HepG2 (cell line): ENCODE measurements at regions not wholly inside any gene's neighbourhood (a gene's known extent, or its start where the extent isn't known, plus 50 kb on each side); places are given as distances from the start of the nearest gene placed in this dataset.

Experiments used
- AGO1 ChIP-seq: fragments of 200-400 bp; formaldehyde crosslinking; IDR thresholded peaks from 2 replicates; pipeline ENCODE4 v1.6.1; 2017; ENCODE audit warnings: mild to moderate bottlenecking, low read depth, low read length, moderate library complexity; ENCODE audit not compliant: poor library complexity, severe bottlenecking
- CC2D1A ChIP-seq: sonication (generic); formaldehyde crosslinking; IDR thresholded peaks from 2 replicates; pipeline ENCODE4 v1.8.1; 2023; ENCODE audit warnings: mild to moderate bottlenecking, missing genetic modification reagents
- CENPX ChIP-seq: sonication (generic); formaldehyde crosslinking; IDR thresholded peaks from 2 replicates; pipeline ENCODE4 v1.9.0; 2021; ENCODE audit warnings: mild to moderate bottlenecking, missing genetic modification reagents, moderate library complexity
- FOXA3 ChIP-seq: IDR thresholded peaks from 2 replicates; pipeline ENCODE4 v1.6.1; 2016; ENCODE audit warnings: missing genetic modification reagents, missing compliant biosample characterization
- GTF3A ChIP-seq: sonication (generic); formaldehyde crosslinking; conservative IDR thresholded peaks from 2 replicates; pipeline ENCODE4 v1.4.0; 2020; ENCODE audit warnings: mild to moderate bottlenecking, missing genetic modification reagents
- MZF1 ChIP-seq: sonication (generic); formaldehyde crosslinking; IDR thresholded peaks from 2 replicates; pipeline ENCODE4 v1.8.1; 2023; ENCODE audit warnings: mild to moderate bottlenecking, missing genetic modification reagents, borderline replicate concordance
- NR2F1 ChIP-seq, 2 experiments: fragments of 450-650 bp in 1 of 2; formaldehyde crosslinking in 1 of 2; IDR thresholded peaks; 2 replicates each; pipeline versions ENCODE4 v1.5.0 to v1.6.1; 2016 to 2020; ENCODE audit warnings: mild to moderate bottlenecking in 1 of 2, missing compliant biosample characterization in 1 of 2, missing genetic modification reagents in 1 of 2, moderate library complexity in 1 of 2
- PTBP1 ChIP-seq: fragments of 200-400 bp; formaldehyde crosslinking; IDR thresholded peaks from 2 replicates; pipeline ENCODE4 v1.6.1; 2018; ENCODE audit warnings: low read length, low read depth; ENCODE audit not compliant: poor library complexity, severe bottlenecking
- RARA ChIP-seq: IDR thresholded peaks from 2 replicates; pipeline ENCODE4 v1.6.1; 2016; ENCODE audit warnings: missing genetic modification reagents, missing compliant biosample characterization
- TOPORS ChIP-seq: sonication (generic); formaldehyde crosslinking; IDR thresholded peaks from 2 replicates; pipeline ENCODE4 v1.8.0; 2023; ENCODE audit warnings: mild to moderate bottlenecking, missing genetic modification reagents
- ZBTB21 ChIP-seq: sonication (generic); formaldehyde crosslinking; IDR thresholded peaks from 2 replicates; pipeline ENCODE4 v1.4.0; 2020; ENCODE audit warnings: missing genetic modification reagents
- ZFP36L1 ChIP-seq: sonication (generic); formaldehyde crosslinking; IDR thresholded peaks from 2 replicates; pipeline ENCODE4 v1.8.0; 2022; ENCODE audit warnings: mild to moderate bottlenecking, missing genetic modification reagents, moderate library complexity
- ZFP41 ChIP-seq: sonication (generic); formaldehyde crosslinking; IDR thresholded peaks from 2 replicates; pipeline ENCODE4 v1.4.0; 2020; ENCODE audit warnings: mild to moderate bottlenecking, missing genetic modification reagents, borderline replicate concordance
- ZNF354B ChIP-seq: sonication (generic); formaldehyde crosslinking; IDR thresholded peaks from 2 replicates; pipeline ENCODE4 v1.8.0; 2022; ENCODE audit warnings: mild to moderate bottlenecking, missing genetic modification reagents
- ZNF782 ChIP-seq: sonication (generic); formaldehyde crosslinking; IDR thresholded peaks from 2 replicates; pipeline ENCODE4 v1.4.0; 2020; ENCODE audit warnings: missing genetic modification reagents, mild to moderate bottlenecking, borderline replicate concordance
- TF ChIP-seq, protein P1 (sequence below): sonication (generic); formaldehyde crosslinking; conservative IDR thresholded peaks from 2 replicates; pipeline ENCODE4 v1.8.0; 2022; ENCODE audit warnings: low read depth, missing genetic modification reagents
- TF ChIP-seq, protein P2 (sequence below), 2 experiments: fragments of 450-650 bp in 1 of 2; sonication (generic) in 1 of 2; formaldehyde crosslinking; IDR thresholded peaks; 2 replicates each; pipeline versions ENCODE4 v1.5.0 to v1.8.0; 2020 to 2022; ENCODE audit warnings: mild to moderate bottlenecking in 1 of 2, missing genetic modification reagents in 1 of 2
- TF ChIP-seq, protein P3 (sequence below): sonication (generic); formaldehyde crosslinking; IDR thresholded peaks from 2 replicates; pipeline ENCODE4 v1.4.0; 2020; ENCODE audit warnings: missing genetic modification reagents
- TF ChIP-seq, protein P4 (sequence below): sonication (generic); formaldehyde crosslinking; IDR thresholded peaks from 2 replicates; pipeline ENCODE4 v1.5.1; 2020; ENCODE audit warnings: mild to moderate bottlenecking, missing genetic modification reagents, moderate library complexity
- TF ChIP-seq, protein P5 (sequence below): sonication (generic); formaldehyde crosslinking; IDR thresholded peaks from 2 replicates; pipeline ENCODE4 v1.5.0; 2020; ENCODE audit warnings: mild to moderate bottlenecking, missing genetic modification reagents

DNA sequence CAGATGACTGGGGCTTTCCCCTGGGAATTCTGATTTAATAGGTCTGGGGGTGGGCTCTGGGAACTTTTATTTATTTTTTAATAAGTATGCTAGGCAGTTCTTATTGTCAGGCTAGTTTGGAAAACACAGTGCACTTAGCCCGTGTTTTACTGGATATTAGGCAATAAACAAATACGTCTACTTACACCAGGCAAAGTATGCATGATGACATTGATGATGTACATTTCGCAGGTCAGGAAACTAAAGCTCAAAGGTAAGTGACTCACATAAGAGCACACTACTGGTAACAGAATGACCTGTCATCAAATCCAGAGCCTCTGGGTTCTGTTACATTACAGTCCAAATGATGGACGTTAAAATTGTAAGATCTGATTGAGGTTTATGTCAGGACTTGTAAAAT is 144.4 kb upstream of the EXOC2 start (continued):
- TF ChIP-seq, protein P1, sequence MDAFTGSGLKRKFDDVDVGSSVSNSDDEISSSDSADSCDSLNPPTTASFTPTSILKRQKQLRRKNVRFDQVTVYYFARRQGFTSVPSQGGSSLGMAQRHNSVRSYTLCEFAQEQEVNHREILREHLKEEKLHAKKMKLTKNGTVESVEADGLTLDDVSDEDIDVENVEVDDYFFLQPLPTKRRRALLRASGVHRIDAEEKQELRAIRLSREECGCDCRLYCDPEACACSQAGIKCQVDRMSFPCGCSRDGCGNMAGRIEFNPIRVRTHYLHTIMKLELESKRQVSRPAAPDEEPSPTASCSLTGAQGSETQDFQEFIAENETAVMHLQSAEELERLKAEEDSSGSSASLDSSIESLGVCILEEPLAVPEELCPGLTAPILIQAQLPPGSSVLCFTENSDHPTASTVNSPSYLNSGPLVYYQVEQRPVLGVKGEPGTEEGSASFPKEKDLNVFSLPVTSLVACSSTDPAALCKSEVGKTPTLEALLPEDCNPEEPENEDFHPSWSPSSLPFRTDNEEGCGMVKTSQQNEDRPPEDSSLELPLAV (CRISPR knock-in tag): no peak
- TF ChIP-seq, protein P2, sequence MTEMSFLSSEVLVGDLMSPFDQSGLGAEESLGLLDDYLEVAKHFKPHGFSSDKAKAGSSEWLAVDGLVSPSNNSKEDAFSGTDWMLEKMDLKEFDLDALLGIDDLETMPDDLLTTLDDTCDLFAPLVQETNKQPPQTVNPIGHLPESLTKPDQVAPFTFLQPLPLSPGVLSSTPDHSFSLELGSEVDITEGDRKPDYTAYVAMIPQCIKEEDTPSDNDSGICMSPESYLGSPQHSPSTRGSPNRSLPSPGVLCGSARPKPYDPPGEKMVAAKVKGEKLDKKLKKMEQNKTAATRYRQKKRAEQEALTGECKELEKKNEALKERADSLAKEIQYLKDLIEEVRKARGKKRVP (CRISPR knock-in tag; IDR thresholded peaks at IDR 0.05): peak in 1 of 2 experiments; percentile 99; a peak in 2 of 4 replicates
- TF ChIP-seq TOPORS (CRISPR knock-in tag) (no peak), FOXA3 (peak; percentile 82), GTF3A (CRISPR knock-in tag) (no peak), MZF1 (CRISPR knock-in tag) (no peak), PTBP1 (no peak), ZBTB21 (CRISPR knock-in tag) (peak; percentile 91), ZFP41 (CRISPR knock-in tag) (no peak), CENPX (CRISPR knock-in tag) (no peak), ZFP36L1 (CRISPR knock-in tag) (no peak), ZNF782 (CRISPR knock-in tag) (no peak), CC2D1A (CRISPR knock-in tag) (no peak), RARA (CRISPR knock-in tag) (0 out of 2 replicates have a peak, but pooled peaks have one; percentile 8), AGO1 (no peak), ZNF354B (CRISPR knock-in tag) (no peak), NR2F1 (CRISPR knock-in tag; IDR thresholded peaks at IDR 0.05) (no peak)
- TF ChIP-seq, protein P3, sequence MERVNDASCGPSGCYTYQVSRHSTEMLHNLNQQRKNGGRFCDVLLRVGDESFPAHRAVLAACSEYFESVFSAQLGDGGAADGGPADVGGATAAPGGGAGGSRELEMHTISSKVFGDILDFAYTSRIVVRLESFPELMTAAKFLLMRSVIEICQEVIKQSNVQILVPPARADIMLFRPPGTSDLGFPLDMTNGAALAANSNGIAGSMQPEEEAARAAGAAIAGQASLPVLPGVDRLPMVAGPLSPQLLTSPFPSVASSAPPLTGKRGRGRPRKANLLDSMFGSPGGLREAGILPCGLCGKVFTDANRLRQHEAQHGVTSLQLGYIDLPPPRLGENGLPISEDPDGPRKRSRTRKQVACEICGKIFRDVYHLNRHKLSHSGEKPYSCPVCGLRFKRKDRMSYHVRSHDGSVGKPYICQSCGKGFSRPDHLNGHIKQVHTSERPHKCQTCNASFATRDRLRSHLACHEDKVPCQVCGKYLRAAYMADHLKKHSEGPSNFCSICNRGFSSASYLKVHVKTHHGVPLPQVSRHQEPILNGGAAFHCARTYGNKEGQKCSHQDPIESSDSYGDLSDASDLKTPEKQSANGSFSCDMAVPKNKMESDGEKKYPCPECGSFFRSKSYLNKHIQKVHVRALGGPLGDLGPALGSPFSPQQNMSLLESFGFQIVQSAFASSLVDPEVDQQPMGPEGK: no peak; the same call in 1 of the 2 replicates
- TF ChIP-seq, protein P4, sequence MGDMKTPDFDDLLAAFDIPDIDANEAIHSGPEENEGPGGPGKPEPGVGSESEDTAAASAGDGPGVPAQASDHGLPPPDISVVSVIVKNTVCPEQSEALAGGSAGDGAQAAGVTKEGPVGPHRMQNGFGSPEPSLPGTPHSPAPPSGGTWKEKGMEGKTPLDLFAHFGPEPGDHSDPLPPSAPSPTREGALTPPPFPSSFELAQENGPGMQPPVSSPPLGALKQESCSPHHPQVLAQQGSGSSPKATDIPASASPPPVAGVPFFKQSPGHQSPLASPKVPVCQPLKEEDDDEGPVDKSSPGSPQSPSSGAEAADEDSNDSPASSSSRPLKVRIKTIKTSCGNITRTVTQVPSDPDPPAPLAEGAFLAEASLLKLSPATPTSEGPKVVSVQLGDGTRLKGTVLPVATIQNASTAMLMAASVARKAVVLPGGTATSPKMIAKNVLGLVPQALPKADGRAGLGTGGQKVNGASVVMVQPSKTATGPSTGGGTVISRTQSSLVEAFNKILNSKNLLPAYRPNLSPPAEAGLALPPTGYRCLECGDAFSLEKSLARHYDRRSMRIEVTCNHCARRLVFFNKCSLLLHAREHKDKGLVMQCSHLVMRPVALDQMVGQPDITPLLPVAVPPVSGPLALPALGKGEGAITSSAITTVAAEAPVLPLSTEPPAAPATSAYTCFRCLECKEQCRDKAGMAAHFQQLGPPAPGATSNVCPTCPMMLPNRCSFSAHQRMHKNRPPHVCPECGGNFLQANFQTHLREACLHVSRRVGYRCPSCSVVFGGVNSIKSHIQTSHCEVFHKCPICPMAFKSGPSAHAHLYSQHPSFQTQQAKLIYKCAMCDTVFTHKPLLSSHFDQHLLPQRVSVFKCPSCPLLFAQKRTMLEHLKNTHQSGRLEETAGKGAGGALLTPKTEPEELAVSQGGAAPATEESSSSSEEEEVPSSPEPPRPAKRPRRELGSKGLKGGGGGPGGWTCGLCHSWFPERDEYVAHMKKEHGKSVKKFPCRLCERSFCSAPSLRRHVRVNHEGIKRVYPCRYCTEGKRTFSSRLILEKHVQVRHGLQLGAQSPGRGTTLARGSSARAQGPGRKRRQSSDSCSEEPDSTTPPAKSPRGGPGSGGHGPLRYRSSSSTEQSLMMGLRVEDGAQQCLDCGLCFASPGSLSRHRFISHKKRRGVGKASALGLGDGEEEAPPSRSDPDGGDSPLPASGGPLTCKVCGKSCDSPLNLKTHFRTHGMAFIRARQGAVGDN: no peak
- TF ChIP-seq, protein P5, sequence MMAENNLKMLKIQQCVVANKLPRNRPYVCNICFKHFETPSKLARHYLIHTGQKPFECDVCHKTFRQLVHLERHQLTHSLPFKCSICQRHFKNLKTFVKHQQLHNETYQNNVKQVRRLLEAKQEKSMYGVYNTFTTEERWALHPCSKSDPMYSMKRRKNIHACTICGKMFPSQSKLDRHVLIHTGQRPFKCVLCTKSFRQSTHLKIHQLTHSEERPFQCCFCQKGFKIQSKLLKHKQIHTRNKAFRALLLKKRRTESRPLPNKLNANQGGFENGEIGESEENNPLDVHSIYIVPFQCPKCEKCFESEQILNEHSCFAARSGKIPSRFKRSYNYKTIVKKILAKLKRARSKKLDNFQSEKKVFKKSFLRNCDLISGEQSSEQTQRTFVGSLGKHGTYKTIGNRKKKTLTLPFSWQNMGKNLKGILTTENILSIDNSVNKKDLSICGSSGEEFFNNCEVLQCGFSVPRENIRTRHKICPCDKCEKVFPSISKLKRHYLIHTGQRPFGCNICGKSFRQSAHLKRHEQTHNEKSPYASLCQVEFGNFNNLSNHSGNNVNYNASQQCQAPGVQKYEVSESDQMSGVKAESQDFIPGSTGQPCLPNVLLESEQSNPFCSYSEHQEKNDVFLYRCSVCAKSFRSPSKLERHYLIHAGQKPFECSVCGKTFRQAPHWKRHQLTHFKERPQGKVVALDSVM (CRISPR knock-in tag): no peak
